ENCODE measurements at regions not wholly inside any gene's neighbourhood (a gene's known extent, or its start where the extent isn't known, plus 50 kb on each side); places are given as distances from the start of the nearest gene placed in this dataset.

GRCh38 chr22:49297286-49297870 is 530.3 kb downstream of the BRD1 start:
- no peak for FAIRE-seq

GRCh38 chr22:49296561-49296960 is 531.1 kb downstream of the BRD1 start:
- no peak for FAIRE-seq
- no peak for DNase-seq (ENCODE audit: low spot score)

More at GRCh38 chr22:49297286-49297870, 530.3 kb downstream of the BRD1 start:
- DNase-seq (ENCODE audit: low spot score): no peak

GRCh38 chr22:49295851-49296560 is 531.7 kb downstream of the BRD1 start:
- DNase-seq (ENCODE audit: low spot score) (no peak), FAIRE-seq (no peak)

GRCh38 chr22:49295465-49295743 is 532.3 kb downstream of the BRD1 start:
- no peak for FAIRE-seq

GRCh38 chr22:49294656-49295464 is 532.8 kb downstream of the BRD1 start:
- no peak for FAIRE-seq
- no peak for DNase-seq (ENCODE audit: low spot score)

More at GRCh38 chr22:49295465-49295743, 532.3 kb downstream of the BRD1 start:
- DNase-seq (ENCODE audit: low spot score): no peak

- FAIRE-seq (no peak), DNase-seq (ENCODE audit: low spot score) (no peak)
Observed at GRCh38 chr22:49292909-49293308, 534.8 kb downstream of the BRD1 start.

- DNase-seq (ENCODE audit: low spot score) (no peak), FAIRE-seq (no peak)
Observed at GRCh38 chr22:49291781-49292180, 535.9 kb downstream of the BRD1 start.

- no peak for FAIRE-seq
- DNase-seq (ENCODE audit: low spot score): no peak
Observed at GRCh38 chr22:49291169-49291568, 536.5 kb downstream of the BRD1 start.

GRCh38 chr22:49290711-49291110 is 537.0 kb downstream of the BRD1 start:
- DNase-seq (ENCODE audit: low spot score): no peak
- no peak for FAIRE-seq

GRCh38 chr22:49289822-49290679 is 537.6 kb downstream of the BRD1 start:
- FAIRE-seq (no peak), DNase-seq (ENCODE audit: low spot score) (no peak)

- FAIRE-seq (no peak), DNase-seq (ENCODE audit: low spot score) (no peak)
Observed at GRCh38 chr22:49286181-49286760, 541.4 kb downstream of the BRD1 start.

- no peak for DNase-seq (ENCODE audit: low spot score)
- no peak for FAIRE-seq
Observed at GRCh38 chr22:49284931-49285330, 542.7 kb downstream of the BRD1 start.

GRCh38 chr22:49284056-49284784 is 543.5 kb downstream of the BRD1 start:
- DNase-seq (ENCODE audit: low spot score) (no peak), FAIRE-seq (no peak)

- FAIRE-seq: no peak
- DNase-seq (ENCODE audit: low spot score): no peak
Observed at GRCh38 chr22:49282596-49282995, 545.1 kb downstream of the BRD1 start.

GRCh38 chr22:49281467-49282340 is 546.0 kb downstream of the BRD1 start:
- peak; percentile 69 for FAIRE-seq
- peak; percentile 69 for DNase-seq (ENCODE audit: low spot score)

GRCh38 chr22:49278340-49278739 is 549.3 kb downstream of the BRD1 start:
- FAIRE-seq (no peak), DNase-seq (ENCODE audit: low spot score) (no peak)

GRCh38 chr22:49276567-49276966 is 551.1 kb downstream of the BRD1 start:
- DNase-seq (ENCODE audit: low spot score) (no peak), FAIRE-seq (no peak)

GRCh38 chr22:49274754-49275380 is 552.8 kb downstream of the BRD1 start:
- DNase-seq (ENCODE audit: low spot score) (no peak), FAIRE-seq (no peak)

- FAIRE-seq (no peak), DNase-seq (ENCODE audit: low spot score) (no peak)
Observed at GRCh38 chr22:49272546-49273125, 555.0 kb downstream of the BRD1 start.

All from RCC 7860 (cell line).